Esophagus squamous epithelium (tissue), 4 donors: ENCODE measurements at regions not wholly inside any gene's neighbourhood (a gene's known extent, or its start where the extent isn't known, plus 50 kb on each side); places are given as distances from the start of the nearest gene placed in this dataset.

Experiments
- CTCF ChIP-seq, 6 experiments: fragments of 450-650 bp in 4 of 6; fragments of 200-600 bp in 2 of 6; sonication (generic) in 2 of 6; IDR thresholded peaks; one replicate each; pipeline ENCODE4 v1.5.1; 2016 to 2019; ENCODE audit warnings: antibody characterized with exemption in 6 of 6, mild to moderate bottlenecking in 4 of 6, moderate library complexity in 4 of 6
- POLR2A ChIP-seq, 4 donors: fragments of 450-650 bp; IDR thresholded peaks; one replicate each; pipeline ENCODE4 v1.6.1; 2017; ENCODE audit warnings: antibody characterized with exemption in 4 of 4, mild to moderate bottlenecking in 4 of 4, moderate library complexity in 3 of 4

GRCh38 chr20:60700728-60701127, 551.3 kb upstream of the CDH4 start:
- TF ChIP-seq CTCF (IDR thresholded peaks at IDR 0.05), result no peak
- no peak for TF ChIP-seq POLR2A (IDR thresholded peaks at IDR 0.05)
